GM12878 (cell line): ENCODE measurements at regions not wholly inside any gene's neighbourhood (a gene's known extent, or its start where the extent isn't known, plus 50 kb on each side); places are given as distances from the start of the nearest gene placed in this dataset.

Source experiments
- ATAC-seq: fragments of 200-7000 bp; cut with Tn5 transposase; 3 replicates; pipeline ENCODE4 v1.9.1; 2020; ENCODE audit warnings: mild to moderate bottlenecking, moderate library complexity
- BruUV-seq: library from RNA; stranded (reverse); fragments of 400-500 nt; replicated peaks from 2 replicates; lab custom pipeline; 2021; lab: Mats Ljungman, UMichigan
- CTCF ChIA-PET: fragments of 300-600 bp; sonication (Branson Sonifier 250); formaldehyde crosslinking; extraction: SDS; loops from one replicate; lab custom pipeline; 2021; ENCODE audit warnings: inconsistent platforms; lab: Yijun Ruan, JAX
- POLR2A ChIA-PET: fragments of 350-600 bp; formaldehyde crosslinking; extraction: SDS; loops from one replicate; lab custom pipeline; 2021; ENCODE audit warnings: inconsistent platforms; lab: Charles Lee
- RAD21 ChIA-PET: fragments of 300-600 bp; sonication (Branson Sonifier 250); formaldehyde crosslinking; loops from one replicate; lab custom pipeline; 2023; ENCODE audit warnings: antibody characterized with exemption; ENCODE audit not compliant: unreplicated experiment; lab: Charles Lee
- SMC1A ChIA-PET: fragments of 300-600 bp; sonication (Branson Sonifier 250); formaldehyde crosslinking; loops from one replicate; lab custom pipeline; 2023; ENCODE audit not compliant: unreplicated experiment, uncharacterized antibody; lab: Charles Lee
- DNase-seq: peaks from one replicate; pipeline ENCODE4 v3.0.0-alpha.2; 2011; ENCODE audit warnings: low read depth, low spot score
- FAIRE-seq: peaks from 3 replicates; lab custom pipeline; 2011; peaks lifted over from hg19 to GRCh38; lab: Jason Lieb, UNC
- H2AFZ ChIP-seq: 2 replicates; pipeline ENCODE4 v1.6.0; 2011; ENCODE audit warnings: low read depth, low read length, control low read depth; ENCODE audit not compliant: control insufficient read depth
- H3K27ac ChIP-seq: 2 replicates; pipeline ENCODE4 v1.5.1; 2011; ENCODE audit warnings: control low read depth; ENCODE audit not compliant: control insufficient read depth, insufficient read depth
- H3K27me3 ChIP-seq, 2 experiments: replicated peaks in 1 of 2; 2 replicates each; pipeline versions ENCODE4 v1.6.0 to v1.6.1; 2011; ENCODE audit warnings: low read length in 1 of 2; ENCODE audit not compliant: control insufficient read depth in 2 of 2, insufficient read depth in 2 of 2
- H3K36me3 ChIP-seq, 2 experiments: 2 replicates each; pipeline ENCODE4 v1.5.1; 2011; ENCODE audit warnings: low read length in 1 of 2; ENCODE audit not compliant: control insufficient read depth in 2 of 2, insufficient read depth in 2 of 2
- H3K4me1 ChIP-seq: 2 replicates; pipeline ENCODE4 v1.6.1; 2011; ENCODE audit warnings: mild to moderate bottlenecking, low read length, moderate library complexity, mixed read lengths; ENCODE audit not compliant: control insufficient read depth, insufficient read depth
- H3K4me2 ChIP-seq: 2 replicates; pipeline ENCODE4 v1.6.0; 2011; ENCODE audit warnings: control low read depth; ENCODE audit not compliant: control insufficient read depth, insufficient read depth
- H3K4me3 ChIP-seq: fragments of 200-600 bp; sonication (generic); 2 replicates; pipeline ENCODE4 v1.5.1; 2016
- H3K79me2 ChIP-seq: 2 replicates; pipeline ENCODE4 v1.6.0; 2011; ENCODE audit warnings: low read length; ENCODE audit not compliant: control insufficient read depth, insufficient read depth
- H3K9ac ChIP-seq: 2 replicates; pipeline ENCODE4 v1.8.0; 2011; ENCODE audit warnings: low read length, control low read depth, mixed read lengths; ENCODE audit not compliant: control insufficient read depth, insufficient read depth
- H3K9me3 ChIP-seq: replicated peaks from 3 replicates; pipeline ENCODE4 v1.5.1; 2011; ENCODE audit warnings: mild to moderate bottlenecking, low read length; ENCODE audit not compliant: control insufficient read depth, insufficient read depth
- H4K20me1 ChIP-seq: 2 replicates; pipeline ENCODE4 v1.6.0; 2011; ENCODE audit not compliant: control insufficient read depth, insufficient read depth
- ATF7 ChIP-seq: fragments of 450-650 bp; IDR thresholded peaks from 2 replicates; pipeline ENCODE4 v1.6.1; 2016; ENCODE audit warnings: low read depth, mild to moderate bottlenecking
- BACH1 ChIP-seq: fragments of 450-650 bp; IDR thresholded peaks from 2 replicates; pipeline ENCODE4 v1.6.1; 2017; ENCODE audit warnings: mild to moderate bottlenecking, borderline replicate concordance
- EGR1 ChIP-seq, 2 experiments: IDR thresholded peaks; 1 replicate in 1 of 2; 2 replicates in 1 of 2; pipeline ENCODE4 v1.6.1; 2011 to 2012; ENCODE audit warnings: low read depth in 2 of 2, low read length in 2 of 2, borderline replicate concordance in 1 of 2, mild to moderate bottlenecking in 1 of 2, moderate library complexity in 1 of 2
- HCFC1 ChIP-seq: fragments of 150-350 bp; IDR thresholded peaks from 2 replicates; pipeline ENCODE4 v1.6.1; 2014; ENCODE audit warnings: low read length
- IRF4 ChIP-seq: IDR thresholded peaks from 2 replicates; pipeline ENCODE4 v1.6.1; 2011; ENCODE audit warnings: low read depth, low read length
- MAX ChIP-seq: IDR thresholded peaks from 2 replicates; pipeline ENCODE4 v1.6.1; 2012; ENCODE audit warnings: low read depth, low read length, improper control_type of control experiment
- MEF2A ChIP-seq: IDR thresholded peaks from 2 replicates; pipeline ENCODE4 v1.6.1; 2011; ENCODE audit warnings: low read depth, mild to moderate bottlenecking, low read length, moderate library complexity; ENCODE audit not compliant: insufficient read depth
- NR2C2 ChIP-seq: IDR thresholded peaks from 2 replicates; pipeline ENCODE4 v1.6.1; 2011; ENCODE audit warnings: borderline replicate concordance, low read depth; ENCODE audit not compliant: control insufficient read depth, insufficient read length
- PBX3 ChIP-seq: IDR thresholded peaks from 2 replicates; pipeline ENCODE4 v1.6.1; 2011; ENCODE audit warnings: mild to moderate bottlenecking, low read depth, low read length, moderate library complexity; ENCODE audit not compliant: insufficient replicate concordance
- SREBF1 ChIP-seq: IDR thresholded peaks from 2 replicates; pipeline ENCODE4 v1.6.1; 2012; ENCODE audit warnings: mild to moderate bottlenecking, low read length
- WRNIP1 ChIP-seq: IDR thresholded peaks from 2 replicates; pipeline ENCODE4 v1.6.1; 2011; ENCODE audit warnings: low read depth, low read length, improper control_type of control experiment, borderline replicate concordance
- YBX1 ChIP-seq: fragments of 450-650 bp; IDR thresholded peaks from 2 replicates; pipeline ENCODE4 v1.6.1; 2016; ENCODE audit warnings: antibody characterized with exemption
- ZNF24 ChIP-seq: fragments of 450-650 bp; IDR thresholded peaks from 2 replicates; pipeline ENCODE4 v1.6.1; 2017; ENCODE audit warnings: antibody characterized with exemption, mild to moderate bottlenecking
- whole genome bisulfite sequencing: methylation state at CpG from one replicate; pipeline ENCODE4 v1.1.6; 2016; ENCODE audit warnings: low lambda C conversion rate; ENCODE audit not compliant: insufficient replicate concordance, insufficient coverage; ENCODE audit errors: missing lambda C conversion rate; 5-methylcytosine and 5-hydroxymethylcytosine counted together
- in situ Hi-C: fragments of 300-500 bp; cut with MboI; formaldehyde crosslinking; loops from 9 replicates; pipeline ENCODE4 v1.14.3; 2018; ENCODE audit warnings: mixed read lengths
- intact Hi-C: fragments of 100-400 bp; cut with micrococcal nuclease; formaldehyde crosslinking; loops from one replicate; pipeline ENCODE4 v1.14.2; 2022; ENCODE audit not compliant: unreplicated experiment
- TF ChIP-seq, protein P1 (sequence below): fragments of 450-650 bp; IDR thresholded peaks from 2 replicates; pipeline ENCODE4 v1.6.1; 2016; ENCODE audit warnings: mild to moderate bottlenecking, moderate library complexity, borderline replicate concordance
- TF ChIP-seq, protein P2 (sequence below): fragments of 450-650 bp; IDR thresholded peaks from 2 replicates; pipeline ENCODE4 v1.6.1; 2016; ENCODE audit warnings: mild to moderate bottlenecking

DNA sequence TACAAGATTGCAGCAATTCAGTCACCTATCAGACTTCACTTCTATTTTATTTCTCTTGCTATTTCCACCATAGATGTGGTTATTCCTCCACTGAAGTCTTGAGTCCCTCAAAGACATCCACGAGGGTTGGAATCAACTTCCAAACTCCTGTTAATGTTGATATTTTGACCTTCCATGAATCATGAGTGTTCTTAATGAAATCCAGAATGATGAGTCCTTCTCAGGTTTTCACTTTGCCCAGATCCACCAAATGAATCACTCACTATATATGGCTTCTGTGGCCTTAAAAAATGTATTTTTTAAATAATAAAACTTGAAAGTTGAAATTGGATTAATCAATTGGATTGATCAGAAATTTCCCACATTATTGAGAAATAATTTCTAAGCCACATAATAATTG, 1821.0 kb downstream of the EFNA5 start:
- ChIA-PET POLR2A (no interaction called here), RAD21 (no interaction called here), SMC1A (no interaction called here), CTCF (no interaction called here)
- Histone ChIP-seq H3K4me2 (no peak overlapping the region), H3K36me3 (no peaks in the 10 kb centered on the region), H3K9ac (no peak overlapping the region), H3K9me3 (no peaks in the 10 kb centered on the region), H3K79me2 (no peaks in the 10 kb centered on the region), H3K4me3 (no peak overlapping the region), H3K27me3 (no peaks in the 10 kb centered on the region), H3K27ac (no peak overlapping the region), H2AFZ (no peak overlapping the region), H4K20me1 (no peaks in the 10 kb centered on the region), H3K4me1 (no peaks in the 10 kb centered on the region)
- no peak for FAIRE-seq
- DNase-seq = no peak
- no peak for TF ChIP-seq PBX3
- TF ChIP-seq HCFC1 = no peak
- TF ChIP-seq MAX = no peak
- no peak for TF ChIP-seq IRF4
- TF ChIP-seq ATF7 = no peak
- no peak for TF ChIP-seq YBX1
- no peak for TF ChIP-seq BACH1
- no peak for TF ChIP-seq MEF2A
- TF ChIP-seq WRNIP1 = no peak
- no peak for TF ChIP-seq EGR1 (IDR thresholded peaks at IDR 0.05; ENCODE audit: borderline replicate concordance in 1 of 2, low read depth in 2 of 2, low read length in 2 of 2)
- no peak for TF ChIP-seq ZNF24
- TF ChIP-seq, protein P1, sequence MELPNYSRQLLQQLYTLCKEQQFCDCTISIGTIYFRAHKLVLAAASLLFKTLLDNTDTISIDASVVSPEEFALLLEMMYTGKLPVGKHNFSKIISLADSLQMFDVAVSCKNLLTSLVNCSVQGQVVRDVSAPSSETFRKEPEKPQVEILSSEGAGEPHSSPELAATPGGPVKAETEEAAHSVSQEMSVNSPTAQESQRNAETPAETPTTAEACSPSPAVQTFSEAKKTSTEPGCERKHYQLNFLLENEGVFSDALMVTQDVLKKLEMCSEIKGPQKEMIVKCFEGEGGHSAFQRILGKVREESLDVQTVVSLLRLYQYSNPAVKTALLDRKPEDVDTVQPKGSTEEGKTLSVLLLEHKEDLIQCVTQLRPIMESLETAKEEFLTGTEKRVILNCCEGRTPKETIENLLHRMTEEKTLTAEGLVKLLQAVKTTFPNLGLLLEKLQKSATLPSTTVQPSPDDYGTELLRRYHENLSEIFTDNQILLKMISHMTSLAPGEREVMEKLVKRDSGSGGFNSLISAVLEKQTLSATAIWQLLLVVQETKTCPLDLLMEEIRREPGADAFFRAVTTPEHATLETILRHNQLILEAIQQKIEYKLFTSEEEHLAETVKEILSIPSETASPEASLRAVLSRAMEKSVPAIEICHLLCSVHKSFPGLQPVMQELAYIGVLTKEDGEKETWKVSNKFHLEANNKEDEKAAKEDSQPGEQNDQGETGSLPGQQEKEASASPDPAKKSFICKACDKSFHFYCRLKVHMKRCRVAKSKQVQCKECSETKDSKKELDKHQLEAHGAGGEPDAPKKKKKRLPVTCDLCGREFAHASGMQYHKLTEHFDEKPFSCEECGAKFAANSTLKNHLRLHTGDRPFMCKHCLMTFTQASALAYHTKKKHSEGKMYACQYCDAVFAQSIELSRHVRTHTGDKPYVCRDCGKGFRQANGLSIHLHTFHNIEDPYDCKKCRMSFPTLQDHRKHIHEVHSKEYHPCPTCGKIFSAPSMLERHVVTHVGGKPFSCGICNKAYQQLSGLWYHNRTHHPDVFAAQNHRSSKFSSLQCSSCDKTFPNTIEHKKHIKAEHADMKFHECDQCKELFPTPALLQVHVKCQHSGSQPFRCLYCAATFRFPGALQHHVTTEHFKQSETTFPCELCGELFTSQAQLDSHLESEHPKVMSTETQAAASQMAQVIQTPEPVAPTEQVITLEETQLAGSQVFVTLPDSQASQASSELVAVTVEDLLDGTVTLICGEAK = no peak
- TF ChIP-seq NR2C2 = no peak
- no peak for TF ChIP-seq SREBF1
- TF ChIP-seq, protein P2, sequence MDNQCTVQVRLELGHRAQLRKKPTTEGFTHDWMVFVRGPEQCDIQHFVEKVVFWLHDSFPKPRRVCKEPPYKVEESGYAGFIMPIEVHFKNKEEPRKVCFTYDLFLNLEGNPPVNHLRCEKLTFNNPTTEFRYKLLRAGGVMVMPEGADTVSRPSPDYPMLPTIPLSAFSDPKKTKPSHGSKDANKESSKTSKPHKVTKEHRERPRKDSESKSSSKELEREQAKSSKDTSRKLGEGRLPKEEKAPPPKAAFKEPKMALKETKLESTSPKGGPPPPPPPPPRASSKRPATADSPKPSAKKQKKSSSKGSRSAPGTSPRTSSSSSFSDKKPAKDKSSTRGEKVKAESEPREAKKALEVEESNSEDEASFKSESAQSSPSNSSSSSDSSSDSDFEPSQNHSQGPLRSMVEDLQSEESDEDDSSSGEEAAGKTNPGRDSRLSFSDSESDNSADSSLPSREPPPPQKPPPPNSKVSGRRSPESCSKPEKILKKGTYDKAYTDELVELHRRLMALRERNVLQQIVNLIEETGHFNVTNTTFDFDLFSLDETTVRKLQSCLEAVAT = no peak
- intact Hi-C loops (no loop called here), in situ Hi-C loops (no loop called here)
- 0% methylated on average over 1 of the region's 1 CpG for WGBS
- BruUV-seq = no TSS peak
- ATAC-seq = no peak
